ENCODE measurements at regions not wholly inside any gene's neighbourhood (a gene's known extent, or its start where the extent isn't known, plus 50 kb on each side); places are given as distances from the start of the nearest gene placed in this dataset.
A peak's percentile ranks its signal among the peaks of the same experiment; 100 is the strongest.
"Not testable (repeated sequence)": the region's sequence is repeated elsewhere in the genome, so short reads cannot be mapped to it uniquely, and the experiment has no call there.

GRCh38 chr13:76708138-76708688 lies 178.0 kb downstream of the KCTD12 start:
- DNase-seq: no peak

- DNase-seq: no peak
These were observed 178.8 kb downstream of the KCTD12 start for GRCh38 chr13:76707360-76707759.

GRCh38 chr13:76703621-76704288 lies 182.4 kb downstream of the KCTD12 start:
- no peak for DNase-seq

GRCh38 chr13:76703216-76703615 lies 183.0 kb downstream of the KCTD12 start:
- DNase-seq: no peak

- no peak for DNase-seq
These were observed 188.9 kb downstream of the KCTD12 start for GRCh38 chr13:76697288-76697687.

GRCh38 chr13:76696370-76696769 lies 189.8 kb downstream of the KCTD12 start:
- DNase-seq: no peak

GRCh38 chr13:76693086-76693485 lies 193.1 kb downstream of the KCTD12 start:
- DNase-seq: no peak

- DNase-seq: no peak
These were observed 193.9 kb downstream of the KCTD12 start for GRCh38 chr13:76692346-76692745.

GRCh38 chr13:76690611-76691010 lies 195.6 kb downstream of the KCTD12 start:
- DNase-seq: no peak

GRCh38 chr13:76687467-76687866 lies 198.7 kb downstream of the KCTD12 start:
- peak; percentile 17 to 18 for DNase-seq

- DNase-seq: no peak
These were observed 200.3 kb downstream of the KCTD12 start for GRCh38 chr13:76685938-76686337.

GRCh38 chr13:76684336-76684735 lies 201.9 kb downstream of the KCTD12 start:
- no peak for DNase-seq

GRCh38 chr13:76683854-76684253 lies 202.4 kb downstream of the KCTD12 start:
- DNase-seq: no peak

GRCh38 chr13:76683168-76683567 lies 203.0 kb downstream of the KCTD12 start:
- DNase-seq: no peak

GRCh38 chr13:76680112-76680511 lies 206.1 kb downstream of the KCTD12 start:
- no peak for DNase-seq

GRCh38 chr13:76677043-76677442 lies 209.2 kb downstream of the KCTD12 start:
- no peak for DNase-seq

GRCh38 chr13:76672420-76672819 lies 213.8 kb downstream of the KCTD12 start:
- DNase-seq: no peak

- no peak for DNase-seq
These were observed 217.5 kb downstream of the KCTD12 start for GRCh38 chr13:76668716-76669115.

GRCh38 chr13:76668141-76668540 lies 218.1 kb downstream of the KCTD12 start:
- DNase-seq: no peak

- no peak for DNase-seq
These were observed 218.7 kb downstream of the KCTD12 start for GRCh38 chr13:76667551-76667950.

GRCh38 chr13:76663592-76664335 lies 222.4 kb downstream of the KCTD12 start:
- no peak for DNase-seq

- DNase-seq: not testable (repeated sequence)
These were observed 227.1 kb downstream of the KCTD12 start for GRCh38 chr13:76659074-76659473.

- DNase-seq: no peak
These were observed 229.7 kb downstream of the KCTD12 start for GRCh38 chr13:76656500-76656899.

- DNase-seq: no peak
These were observed 230.1 kb downstream of the KCTD12 start for GRCh38 chr13:76656056-76656455.

Data from activated T-cell treated with anti-CD3 and anti-CD28 coated beads, Interleukin-2, amount 50 U/mL, for 48 hours (primary cell).